ENCODE measurements at regions not wholly inside any gene's neighbourhood (a gene's known extent, or its start where the extent isn't known, plus 50 kb on each side); places are given as distances from the start of the nearest gene placed in this dataset.

DNA sequence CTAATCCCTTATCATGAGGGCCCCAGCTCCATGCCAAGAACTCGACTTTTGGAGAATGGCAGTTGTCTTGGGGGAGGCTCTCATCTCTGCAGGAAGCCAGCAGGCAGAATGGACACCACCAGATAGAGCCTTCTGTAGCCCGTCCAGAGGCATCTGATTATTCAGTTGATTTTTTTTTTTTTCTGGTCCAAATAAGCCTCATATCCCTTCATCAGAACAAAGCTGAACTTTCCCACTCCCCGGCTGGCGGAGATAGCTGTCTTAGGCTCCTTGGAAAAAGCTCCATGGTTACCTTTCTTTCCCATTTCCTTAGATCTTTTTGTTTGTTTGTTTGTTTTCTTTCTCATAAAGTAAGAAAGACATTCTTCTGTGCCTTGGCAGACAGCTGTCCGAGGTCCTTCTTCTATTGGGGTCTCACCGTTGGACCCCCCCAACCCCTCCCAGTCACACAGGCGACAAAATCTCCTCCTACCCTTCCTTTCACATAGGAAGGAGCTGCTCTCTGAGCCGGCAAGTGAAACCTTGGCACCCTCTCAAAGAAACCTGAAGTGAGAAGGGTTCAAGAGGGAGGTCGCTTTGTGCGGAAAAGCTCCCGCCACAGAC lies 278.5 kb downstream of the RPS6KC1 start:
- TF ChIP-seq, protein P1, sequence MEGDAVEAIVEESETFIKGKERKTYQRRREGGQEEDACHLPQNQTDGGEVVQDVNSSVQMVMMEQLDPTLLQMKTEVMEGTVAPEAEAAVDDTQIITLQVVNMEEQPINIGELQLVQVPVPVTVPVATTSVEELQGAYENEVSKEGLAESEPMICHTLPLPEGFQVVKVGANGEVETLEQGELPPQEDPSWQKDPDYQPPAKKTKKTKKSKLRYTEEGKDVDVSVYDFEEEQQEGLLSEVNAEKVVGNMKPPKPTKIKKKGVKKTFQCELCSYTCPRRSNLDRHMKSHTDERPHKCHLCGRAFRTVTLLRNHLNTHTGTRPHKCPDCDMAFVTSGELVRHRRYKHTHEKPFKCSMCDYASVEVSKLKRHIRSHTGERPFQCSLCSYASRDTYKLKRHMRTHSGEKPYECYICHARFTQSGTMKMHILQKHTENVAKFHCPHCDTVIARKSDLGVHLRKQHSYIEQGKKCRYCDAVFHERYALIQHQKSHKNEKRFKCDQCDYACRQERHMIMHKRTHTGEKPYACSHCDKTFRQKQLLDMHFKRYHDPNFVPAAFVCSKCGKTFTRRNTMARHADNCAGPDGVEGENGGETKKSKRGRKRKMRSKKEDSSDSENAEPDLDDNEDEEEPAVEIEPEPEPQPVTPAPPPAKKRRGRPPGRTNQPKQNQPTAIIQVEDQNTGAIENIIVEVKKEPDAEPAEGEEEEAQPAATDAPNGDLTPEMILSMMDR (optimal IDR thresholded peaks at IDR 0.05 in 1 of 3, IDR thresholded peaks at IDR 0.05 in 1 of 3, conservative IDR thresholded peaks at IDR 0.05 in 1 of 3; ENCODE audit: extremely low read depth in 1 of 3, insufficient read depth in 2 of 3, low read length in 3 of 3), result no peak
- TF ChIP-seq EZH2 (IDR thresholded peaks at IDR 0.05; ENCODE audit: low read length), result no peak
